Upper lobe of right lung (tissue), 1 donor: ENCODE measurements at regions not wholly inside any gene's neighbourhood (a gene's known extent, or its start where the extent isn't known, plus 50 kb on each side); places are given as distances from the start of the nearest gene placed in this dataset.

Source experiments
- ATAC-seq: fragments of 200-7000 bp; cut with Tn5 transposase; one replicate; pipeline ENCODE4 v1.9.1; 2020; ENCODE audit warnings: mild to moderate bottlenecking, moderate library complexity
- DNase-seq: peaks from one replicate; pipeline ENCODE4 v3.0.0-alpha.2; 2020
- H3K27ac ChIP-seq: fragments of 200-600 bp; one replicate; pipeline ENCODE4 v1.8.0; 2022
- H3K27me3 ChIP-seq: fragments of 200-600 bp; one replicate; pipeline ENCODE4 v1.8.0; 2022; ENCODE audit warnings: mild to moderate bottlenecking
- H3K36me3 ChIP-seq: fragments of 200-600 bp; one replicate; pipeline ENCODE4 v1.8.0; 2022
- H3K4me1 ChIP-seq: fragments of 200-600 bp; one replicate; pipeline ENCODE4 v1.8.0; 2022
- H3K4me3 ChIP-seq: fragments of 200-600 bp; one replicate; pipeline ENCODE4 v1.8.0; 2022; ENCODE audit warnings: mild to moderate bottlenecking
- H3K9me3 ChIP-seq: fragments of 200-600 bp; one replicate; pipeline ENCODE4 v1.8.0; 2022
- intact Hi-C: fragments of 100-400 bp; cut with DNase I; formaldehyde crosslinking; loops from one replicate; pipeline ENCODE4 v1.11.0; 2022
- TF ChIP-seq, protein P1 (sequence below): fragments of 200-600 bp; IDR thresholded peaks from one replicate; pipeline ENCODE4 v1.8.0; 2022; ENCODE audit warnings: antibody characterized with exemption
- donor health status: DM: no; HTN: yes; CAD: no; lungs with severe emphysema.

DNA sequence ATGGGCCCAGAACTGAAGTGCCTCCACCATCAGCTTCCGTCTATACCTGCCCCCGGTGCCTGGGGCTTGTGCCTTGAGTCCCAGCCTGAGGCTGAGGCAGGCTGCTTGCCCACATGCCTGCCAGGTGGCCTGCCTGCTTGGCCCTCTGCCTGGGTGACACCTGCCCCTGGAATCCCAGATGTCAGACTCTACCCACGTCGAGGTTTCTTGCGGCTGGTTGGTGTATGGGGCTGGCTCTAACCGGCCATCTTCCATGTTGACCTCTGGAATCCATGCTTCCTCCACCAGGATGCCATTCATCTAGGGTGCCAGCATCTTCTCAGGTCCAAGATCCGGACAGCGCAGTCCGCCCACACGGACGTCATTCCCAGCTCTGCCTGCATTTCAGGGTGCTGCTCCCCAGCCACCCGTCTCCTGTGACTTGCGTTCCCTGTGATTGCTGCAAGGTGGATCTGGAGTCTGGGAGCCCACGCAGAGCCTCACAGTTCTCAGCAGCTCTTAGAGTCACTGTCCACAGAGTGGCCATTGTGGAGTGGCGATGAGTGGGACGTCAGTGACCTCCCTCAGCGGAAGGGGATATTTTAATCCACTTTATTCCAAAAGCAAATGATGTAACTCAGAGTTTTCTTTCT lies 298.1 kb downstream of the TCERG1L start:
- H3K9me3 ChIP-seq: no peaks in the 10 kb centered on the region
- no peak overlapping the region for H3K4me3 ChIP-seq
- H3K27ac ChIP-seq: no peak overlapping the region
- intact Hi-C loops: no loop called here
- ATAC-seq (no peak), DNase-seq (peak; percentile 42)
- no peaks in the 10 kb centered on the region for H3K27me3 ChIP-seq
- TF ChIP-seq, protein P1, sequence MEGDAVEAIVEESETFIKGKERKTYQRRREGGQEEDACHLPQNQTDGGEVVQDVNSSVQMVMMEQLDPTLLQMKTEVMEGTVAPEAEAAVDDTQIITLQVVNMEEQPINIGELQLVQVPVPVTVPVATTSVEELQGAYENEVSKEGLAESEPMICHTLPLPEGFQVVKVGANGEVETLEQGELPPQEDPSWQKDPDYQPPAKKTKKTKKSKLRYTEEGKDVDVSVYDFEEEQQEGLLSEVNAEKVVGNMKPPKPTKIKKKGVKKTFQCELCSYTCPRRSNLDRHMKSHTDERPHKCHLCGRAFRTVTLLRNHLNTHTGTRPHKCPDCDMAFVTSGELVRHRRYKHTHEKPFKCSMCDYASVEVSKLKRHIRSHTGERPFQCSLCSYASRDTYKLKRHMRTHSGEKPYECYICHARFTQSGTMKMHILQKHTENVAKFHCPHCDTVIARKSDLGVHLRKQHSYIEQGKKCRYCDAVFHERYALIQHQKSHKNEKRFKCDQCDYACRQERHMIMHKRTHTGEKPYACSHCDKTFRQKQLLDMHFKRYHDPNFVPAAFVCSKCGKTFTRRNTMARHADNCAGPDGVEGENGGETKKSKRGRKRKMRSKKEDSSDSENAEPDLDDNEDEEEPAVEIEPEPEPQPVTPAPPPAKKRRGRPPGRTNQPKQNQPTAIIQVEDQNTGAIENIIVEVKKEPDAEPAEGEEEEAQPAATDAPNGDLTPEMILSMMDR: no peak
- H3K4me1 ChIP-seq: no peaks in the 10 kb centered on the region
- no peaks in the 10 kb centered on the region for H3K36me3 ChIP-seq

DNA sequence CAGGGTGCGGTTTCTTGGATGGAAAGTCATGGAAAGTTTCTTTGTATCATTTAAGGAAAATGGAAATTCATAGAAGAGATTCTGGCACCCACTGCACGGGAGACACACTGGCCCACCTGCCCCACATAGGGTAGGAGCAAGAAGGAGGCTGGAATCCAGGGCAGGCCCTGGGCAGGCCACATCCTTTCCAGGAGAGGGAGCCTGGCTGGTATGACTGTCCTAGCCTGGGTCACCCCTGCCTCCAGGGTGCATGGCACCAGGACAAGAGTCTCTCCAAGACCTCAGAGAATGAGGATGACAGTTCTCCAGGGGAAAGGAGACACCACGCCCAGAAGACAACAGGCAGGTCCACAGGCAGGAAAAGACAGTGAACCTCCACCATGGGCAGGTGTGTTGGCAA lies 297.2 kb downstream of the TCERG1L start:
- no peaks in the 10 kb centered on the region for H3K4me1 ChIP-seq
- TF ChIP-seq, protein P1: no peak
- no peak for ATAC-seq
- intact Hi-C loops: no loop called here
- no peaks in the 10 kb centered on the region for H3K9me3 ChIP-seq
- DNase-seq: no peak
- H3K36me3 ChIP-seq: no peaks in the 10 kb centered on the region
- H3K27me3 ChIP-seq: no peaks in the 10 kb centered on the region
- H3K4me3 ChIP-seq: no peak overlapping the region
- H3K27ac ChIP-seq: no peak overlapping the region

DNA sequence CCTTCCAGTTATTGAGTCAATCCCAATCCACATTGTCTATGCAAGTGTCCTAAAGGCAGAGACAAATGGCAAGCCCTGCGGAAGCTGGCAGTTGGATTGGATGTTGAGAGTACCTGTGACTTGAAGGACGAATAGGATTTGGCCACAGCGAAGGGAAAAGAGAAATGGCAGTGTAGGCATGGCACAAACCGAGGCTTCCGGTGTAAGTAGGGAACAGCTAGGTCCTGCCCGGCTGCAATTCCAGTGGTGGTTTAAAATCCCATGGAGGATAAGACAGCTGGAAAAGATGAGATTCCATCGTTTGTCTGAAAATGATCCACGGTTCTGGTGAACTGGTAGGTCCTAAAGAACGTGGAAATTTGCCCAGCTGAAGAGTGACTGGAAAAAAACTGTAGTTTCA lies 296.2 kb downstream of the TCERG1L start:
- TF ChIP-seq, protein P1: no peak
- peak; percentile 22 for DNase-seq
- Histone ChIP-seq H3K9me3 (no peaks in the 10 kb centered on the region), H3K4me3 (no peak overlapping the region), H3K36me3 (no peaks in the 10 kb centered on the region), H3K27me3 (no peaks in the 10 kb centered on the region), H3K27ac (no peak overlapping the region), H3K4me1 (no peaks in the 10 kb centered on the region)
- intact Hi-C loops: no loop called here
- no peak for ATAC-seq

DNA sequence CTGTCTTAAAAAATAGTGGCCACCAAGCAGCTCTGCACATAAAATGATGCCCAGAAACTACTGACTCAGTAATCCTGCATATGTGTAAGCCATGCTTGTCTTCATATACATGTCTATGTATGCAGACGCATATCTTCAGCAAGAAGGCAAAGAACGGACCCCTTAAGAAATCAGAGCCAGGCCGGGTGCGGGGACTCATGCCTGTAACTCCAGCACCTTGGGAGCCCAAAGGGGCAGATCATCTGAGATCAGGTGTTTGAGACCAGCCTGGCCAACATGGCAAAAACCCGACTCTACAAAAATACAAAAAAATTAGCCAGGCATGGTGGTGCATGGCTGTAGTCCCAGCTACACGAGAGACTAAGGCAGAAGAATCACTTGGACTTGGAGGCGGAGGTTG lies 295.0 kb downstream of the TCERG1L start:
- Histone ChIP-seq H3K36me3 (no peaks in the 10 kb centered on the region), H3K4me1 (no peaks in the 10 kb centered on the region), H3K4me3 (no peak overlapping the region), H3K9me3 (no peaks in the 10 kb centered on the region), H3K27me3 (no peaks in the 10 kb centered on the region), H3K27ac (no peak overlapping the region)
- TF ChIP-seq, protein P1: no peak
- ATAC-seq (no peak), DNase-seq (peak; percentile 33)
- intact Hi-C loops: no loop called here

DNA sequence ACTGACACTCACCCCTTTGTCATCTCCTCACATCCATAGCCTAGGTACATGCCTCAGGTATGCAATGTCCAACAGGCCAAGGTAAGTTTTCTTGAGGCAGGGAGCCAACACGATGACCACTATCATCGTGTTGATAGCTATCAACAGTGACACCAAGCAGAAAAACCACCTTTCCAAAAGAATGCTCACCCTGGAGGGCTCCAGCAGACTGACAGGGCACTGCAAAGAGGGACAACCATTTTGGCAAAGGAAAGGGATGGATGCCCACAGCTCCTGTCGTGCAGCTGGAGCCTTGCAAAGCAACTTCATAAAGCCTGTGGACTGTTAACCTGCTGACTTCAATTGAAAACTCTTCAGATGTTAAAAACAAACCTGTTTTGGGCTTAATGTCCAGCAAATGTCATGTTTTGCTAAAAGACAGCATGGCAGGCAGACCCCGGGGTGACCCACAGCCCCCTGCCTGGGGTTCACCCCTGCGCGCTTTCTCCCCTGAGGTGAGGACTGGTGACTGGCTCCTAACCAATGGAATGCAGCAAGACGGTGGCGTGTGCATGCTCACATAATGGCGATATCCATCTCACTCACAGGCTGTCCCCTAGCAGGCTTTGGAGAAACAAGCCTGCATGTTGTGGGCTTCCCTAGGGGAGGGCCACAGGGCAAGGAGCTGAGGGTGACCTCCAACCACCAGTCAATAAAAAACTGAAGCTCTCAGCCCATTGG lies 293.8 kb downstream of the TCERG1L start:
- peak; percentile 36 for DNase-seq
- H3K4me1 ChIP-seq: no peaks in the 10 kb centered on the region
- H3K27ac ChIP-seq: no peak overlapping the region
- TF ChIP-seq, protein P1: no peak
- no peaks in the 10 kb centered on the region for H3K27me3 ChIP-seq
- H3K36me3 ChIP-seq: no peaks in the 10 kb centered on the region
- no peak for ATAC-seq
- no peak overlapping the region for H3K4me3 ChIP-seq
- no peaks in the 10 kb centered on the region for H3K9me3 ChIP-seq
- intact Hi-C loops: no loop called here
